Pancreas (tissue), 10 donors: ENCODE measurements at regions not wholly inside any gene's neighbourhood (a gene's known extent, or its start where the extent isn't known, plus 50 kb on each side); places are given as distances from the start of the nearest gene placed in this dataset.

Experiments
- ATAC-seq, 4 donors: fragments of 200-7000 bp; cut with Tn5 transposase; one replicate each; pipeline versions ENCODE4 v1.8.0 to v1.9.1; 2020; ENCODE audit warnings: mild to moderate bottlenecking in 4 of 4, moderate library complexity in 4 of 4
- DNase-seq, 6 donors: peaks; one replicate each; pipeline ENCODE4 v3.0.0-alpha.2; 2020
- FAIRE-seq: peaks from 2 replicates; lab custom pipeline; 2012; peaks lifted over from hg19 to GRCh38; lab: Jason Lieb, UNC
- H3K27ac ChIP-seq, 4 donors: fragments of 200-600 bp; sonication (generic); 1 replicate in 3 of 4; 2 replicates in 1 of 4; pipeline versions ENCODE4 v1.5.0 to v1.8.0; 2020
- H3K27me3 ChIP-seq, 4 donors: fragments of 200-600 bp; one replicate each; pipeline ENCODE4 v1.8.0; 2021
- H3K36me3 ChIP-seq, 3 donors: fragments of 200-600 bp; sonication (generic) in 1 of 3; one replicate each; pipeline versions ENCODE4 v1.5.0 to v1.8.0; 2020 to 2021
- H3K4me1 ChIP-seq, 3 donors: fragments of 200-600 bp; one replicate each; pipeline ENCODE4 v1.8.0; 2021
- H3K4me3 ChIP-seq, 4 donors: fragments of 200-600 bp; sonication (generic) in 2 of 4; one replicate each; pipeline versions ENCODE4 v1.5.0 to v1.8.0; 2020 to 2021
- H3K9me3 ChIP-seq, 4 donors: fragments of 200-600 bp; one replicate each; pipeline ENCODE4 v1.8.0; 2021
- CTCF ChIP-seq, 4 donors: fragments of 200-600 bp; sonication (generic) in 3 of 4; IDR thresholded peaks; one replicate each; pipeline versions ENCODE4 v1.5.0 to v1.8.0; 2021; ENCODE audit warnings: antibody characterized with exemption in 4 of 4
- WGBS, 2 donors: extraction: QIAGEN DNeasy Blood & Tissue Kit; methylation state at CpG; one replicate each; pipeline ENCODE4 v1.1.7; 2013; 5-methylcytosine and 5-hydroxymethylcytosine counted together
- intact Hi-C, 3 donors: fragments of 100-400 bp; cut with DNase I; formaldehyde crosslinking; loops; one replicate each; pipeline versions ENCODE4 v1.11.1 to v1.14.2; 2022
- donor health status: healthy with polysubstance abuse.
- donor health status: DM: no; HTN: no; CAD: no; lungs with moderate emphysema.
- donor health status: DM: no; HTN: no; CAD: no.
- donor health status: control.
- donor health status: control.
- donor health status: Bipolar disorder and iron deficiency.
- donor health status: DM: yes; HTN: yes; CAD: no.
- donor health status: DM: no; HTN: no; CAD: no.
- donor health status: DM: no; HTN: no; CAD: no.
- donor health status: DM: yes; HTN: yes; CAD: no.

GRCh38 chr18:78720456-78721237, 259.0 kb upstream of the SALL3 start:
- H3K4me3 ChIP-seq: no peak overlapping the region
- FAIRE-seq: no peak
- no peaks in the 10 kb centered on the region for H3K9me3 ChIP-seq
- no peak for ATAC-seq
- TF ChIP-seq CTCF (IDR thresholded peaks at IDR 0.05): no peak
- no peaks in the 10 kb centered on the region for H3K36me3 ChIP-seq
- H3K27ac ChIP-seq: no peak overlapping the region
- 66 to 70% methylated on average over 33 of the region's 33 CpGs for WGBS, 2 donors
- peak in 1 of 6 donors; percentile 64 for DNase-seq
- H3K4me1 ChIP-seq: no peaks in the 10 kb centered on the region
- no peaks in the 10 kb centered on the region for H3K27me3 ChIP-seq
- intact Hi-C loops: no loop called here

GRCh38 chr18:78721238-78721875, 258.3 kb upstream of the SALL3 start:
- 19 to 27% methylated on average over 19 to 22 of the region's 22 CpGs for WGBS, 2 donors
- Histone ChIP-seq H3K27me3 (no peaks in the 10 kb centered on the region), H3K9me3 (no peaks in the 10 kb centered on the region), H3K27ac (no peak overlapping the region), H3K4me1 (no peaks in the 10 kb centered on the region), H3K36me3 (no peaks in the 10 kb centered on the region), H3K4me3 (no peak overlapping the region)
- TF ChIP-seq CTCF (IDR thresholded peaks at IDR 0.05): no peak
- peak in 1 of 4 donors; percentile 24 for ATAC-seq
- FAIRE-seq: no peak
- intact Hi-C loops: no loop called here
- DNase-seq: no peak

- Histone ChIP-seq H3K9me3 (no peaks in the 10 kb centered on the region), H3K4me3 (no peak overlapping the region), H3K36me3 (no peaks in the 10 kb centered on the region), H3K27me3 (no peaks in the 10 kb centered on the region), H3K4me1 (no peaks in the 10 kb centered on the region), H3K27ac (no peak overlapping the region)
- 30% methylated on average over 9 of the region's 9 CpGs for WGBS, 2 donors
- intact Hi-C loops: no loop called here
- TF ChIP-seq CTCF (IDR thresholded peaks at IDR 0.05): no peak
- no peak for FAIRE-seq
- DNase-seq: no peak
- peak in 1 of 4 donors; percentile 38 for ATAC-seq
These were observed 257.6 kb upstream of the SALL3 start for GRCh38 chr18:78721981-78722380.

- ATAC-seq (no peak), DNase-seq (no peak), FAIRE-seq (no peak)
- TF ChIP-seq CTCF (IDR thresholded peaks at IDR 0.05): no peak
- no peak overlapping the region for H3K27ac ChIP-seq
- 19 to 24% methylated on average over 10 of the region's 10 CpGs for WGBS, 2 donors
- no peaks in the 10 kb centered on the region for H3K4me1 ChIP-seq
- no peaks in the 10 kb centered on the region for H3K27me3 ChIP-seq
- H3K9me3 ChIP-seq: no peaks in the 10 kb centered on the region
- intact Hi-C loops: no loop called here
- H3K4me3 ChIP-seq: no peak overlapping the region
- no peaks in the 10 kb centered on the region for H3K36me3 ChIP-seq
These were observed 257.2 kb upstream of the SALL3 start for GRCh38 chr18:78722386-78722785.
